Panc1 (cell line): ENCODE measurements at regions not wholly inside any gene's neighbourhood (a gene's known extent, or its start where the extent isn't known, plus 50 kb on each side); places are given as distances from the start of the nearest gene placed in this dataset.

Experiments
- ATAC-seq: fragments of 200-7000 bp; cut with Tn5 transposase; 2 replicates; pipeline ENCODE4 v1.9.1; 2020; ENCODE audit warnings: mild to moderate bottlenecking, moderate library complexity
- BruUV-seq: library from RNA; stranded (reverse); fragments of 400-500 nt; replicated peaks from 2 replicates; lab custom pipeline; 2021; lab: Mats Ljungman, UMichigan
- CTCF ChIA-PET: fragments of 300-600 bp; sonication (Branson Sonifier 250); formaldehyde crosslinking; loops from one replicate; lab custom pipeline; 2022; ENCODE audit warnings: antibody characterized with exemption; lab: Charles Lee
- POLR2A ChIA-PET: fragments of 300-600 bp; sonication (Branson Sonifier 250); formaldehyde crosslinking; loops from one replicate; lab custom pipeline; 2022; ENCODE audit warnings: antibody characterized with exemption; lab: Charles Lee
- DNase-seq: peaks from one replicate; pipeline ENCODE4 v3.0.0-alpha.2; 2010; ENCODE audit warnings: low read depth, low spot score
- H3K27ac ChIP-seq: 2 replicates; pipeline ENCODE4 v1.5.1; 2011; ENCODE audit warnings: mild to moderate bottlenecking, low read length, inconsistent platforms
- H3K27me3 ChIP-seq: fragments of 200-500 bp; sonication (Bioruptor generic); 2 replicates; pipeline ENCODE4 v1.6.0; 2014; ENCODE audit warnings: low read length, inconsistent platforms; ENCODE audit not compliant: control insufficient read depth, insufficient read depth
- H3K36me3 ChIP-seq: fragments of 200-500 bp; sonication (Bioruptor generic); 2 replicates; pipeline ENCODE4 v1.5.1; 2014; ENCODE audit warnings: inconsistent platforms, mild to moderate bottlenecking, low read length, moderate library complexity; ENCODE audit not compliant: control insufficient read depth, insufficient read depth
- H3K4me1 ChIP-seq: 2 replicates; pipeline ENCODE4 v1.5.1; 2011; ENCODE audit warnings: inconsistent platforms, mild to moderate bottlenecking, low read length, moderate library complexity; ENCODE audit not compliant: control insufficient read depth, insufficient read depth
- H3K4me3 ChIP-seq, 2 experiments: 2 replicates each; pipeline ENCODE4 v1.5.1; 2011 to 2012; ENCODE audit warnings: low read depth in 2 of 2, low read length in 2 of 2, mild to moderate bottlenecking in 2 of 2, inconsistent platforms in 1 of 2, moderate library complexity in 1 of 2
- H3K9me3 ChIP-seq: fragments of 200-500 bp; sonication (Bioruptor generic); 2 replicates; pipeline ENCODE4 v1.5.1; 2014; ENCODE audit warnings: low read depth, mild to moderate bottlenecking, inconsistent platforms, low read length, moderate library complexity; ENCODE audit not compliant: control insufficient read depth, insufficient read depth
- CTCF ChIP-seq: fragments of 450-650 bp; IDR thresholded peaks from 2 replicates; pipeline ENCODE4 v1.5.1; 2017; ENCODE audit warnings: mild to moderate bottlenecking
- POLR2AphosphoS5 ChIP-seq: IDR thresholded peaks from 2 replicates; pipeline ENCODE4 v1.6.1; 2012; ENCODE audit warnings: mild to moderate bottlenecking, low read depth, low read length, moderate library complexity
- REST ChIP-seq, 2 experiments: IDR thresholded peaks; 2 replicates each; pipeline ENCODE4 v1.6.1; 2011 to 2012; ENCODE audit warnings: low read depth in 2 of 2, control low read depth in 1 of 2, low read length in 1 of 2, mild to moderate bottlenecking in 1 of 2, moderate library complexity in 1 of 2; ENCODE audit not compliant: insufficient read depth in 1 of 2
- SIN3A ChIP-seq: IDR thresholded peaks from 2 replicates; pipeline ENCODE4 v1.6.1; 2012; ENCODE audit warnings: low read depth, mild to moderate bottlenecking, low read length, moderate library complexity, borderline replicate concordance; ENCODE audit not compliant: insufficient read depth
- TCF7L2 ChIP-seq: IDR thresholded peaks from 2 replicates; pipeline ENCODE4 v1.6.1; 2011; ENCODE audit warnings: mild to moderate bottlenecking, low read depth, low read length, inconsistent platforms
- in situ Hi-C: cut with HindIII; loops from 2 replicates; pipeline ENCODE4 v1.10.0; 2016; ENCODE audit warnings: low sequenced_read_pairs, low pct_unique_long_range_greater_than_20kb
- intact Hi-C: fragments of 100-400 bp; cut with micrococcal nuclease; formaldehyde crosslinking; loops from one replicate; pipeline ENCODE4 v1.10.0; 2022; ENCODE audit not compliant: unreplicated experiment

GRCh38 chr7:131692131-131692960, 135.9 kb upstream of the PODXL start:
- no TSS peak for BruUV-seq

GRCh38 chr7:131691454-131692130, 135.2 kb upstream of the PODXL start:
- CTCF ChIA-PET = interaction anchor here (0.7 kb wide), 1 partner anchor 610 kb away, joined by 4 read pairs; no protein-coding TSS in a partner anchor
- H3K27ac ChIP-seq = no peak overlapping the region
- H3K9me3 ChIP-seq = no peaks in the 10 kb centered on the region
- intact Hi-C loops = loop anchor here (10.0 kb wide), 3 partner anchors 123 to 893 kb away; no protein-coding TSS in a partner anchor
- H3K36me3 ChIP-seq = no peaks in the 10 kb centered on the region
- BruUV-seq = no TSS peak
- in situ Hi-C loops = no loop called here
- H3K4me1 ChIP-seq = no peaks in the 10 kb centered on the region
- peaks cover 12% of the 10 kb centered on the region; the same call in 1 of the 2 replicates for H3K27me3 ChIP-seq
- no peak overlapping the region for H3K4me3 ChIP-seq
- peak; percentile 54 for ATAC-seq
- POLR2A ChIA-PET = no interaction called here
- no peak for DNase-seq
- TF ChIP-seq POLR2AphosphoS5 (no peak), SIN3A (no peak), TCF7L2 (no peak), CTCF (no peak), REST (IDR thresholded peaks at IDR 0.05; ENCODE audit: insufficient read depth in 1 of 2, low read depth in 2 of 2, low read length in 1 of 2) (no peak)

More at GRCh38 chr7:131692131-131692960, 135.9 kb upstream of the PODXL start:
- no peaks in the 10 kb centered on the region for H3K9me3 ChIP-seq
- CTCF ChIA-PET = interaction anchor here (0.6 kb wide), 1 partner anchor 79 kb away, joined by 10 read pairs; no protein-coding TSS in a partner anchor
- peaks cover 7% of the 10 kb centered on the region; the same call in 1 of the 2 replicates for H3K27me3 ChIP-seq
- POLR2A ChIA-PET = no interaction called here
- H3K4me3 ChIP-seq = no peak overlapping the region
- DNase-seq (peak; percentile 4), ATAC-seq (peak; percentile 74)
- H3K27ac ChIP-seq = no peak overlapping the region
- no peaks in the 10 kb centered on the region for H3K36me3 ChIP-seq
- TF ChIP-seq POLR2AphosphoS5 = no peak
- TF ChIP-seq CTCF = peak; percentile 97
- intact Hi-C loops (loop anchor here (10.0 kb wide), 3 partner anchors 122 to 892 kb away; no protein-coding TSS in a partner anchor), in situ Hi-C loops (no loop called here)
- no peaks in the 10 kb centered on the region for H3K4me1 ChIP-seq
